Right lobe of liver (tissue), 4 donors: ENCODE measurements at regions not wholly inside any gene's neighbourhood (a gene's known extent, or its start where the extent isn't known, plus 50 kb on each side); places are given as distances from the start of the nearest gene placed in this dataset.

ENCODE experiments used
- CTCF ChIP-seq, 4 donors: fragments of 200-600 bp in 3 of 4; fragments of 450-650 bp in 1 of 4; IDR thresholded peaks; one replicate each; pipeline versions ENCODE4 v1.5.1 to v1.8.0; 2016 to 2022; ENCODE audit warnings: antibody characterized with exemption in 4 of 4, mild to moderate bottlenecking in 2 of 4
- POLR2A ChIP-seq: fragments of 450-650 bp; IDR thresholded peaks from one replicate; pipeline ENCODE4 v1.6.1; 2017; ENCODE audit warnings: antibody characterized with exemption, mild to moderate bottlenecking
- donor health status: DM: no; HTN: no; CAD: no.
- donor health status: DM: no; HTN: no; CAD: no.
- donor health status: DM: no; HTN: yes; CAD: no.

GRCh38 chr12:68453876-68454275 lies 121.7 kb upstream of the MDM1 start:
- TF ChIP-seq CTCF (IDR thresholded peaks at IDR 0.05) (no peak), POLR2A (no peak)
